ENCODE measurements at regions not wholly inside any gene's neighbourhood (a gene's known extent, or its start where the extent isn't known, plus 50 kb on each side); places are given as distances from the start of the nearest gene placed in this dataset.

DNA sequence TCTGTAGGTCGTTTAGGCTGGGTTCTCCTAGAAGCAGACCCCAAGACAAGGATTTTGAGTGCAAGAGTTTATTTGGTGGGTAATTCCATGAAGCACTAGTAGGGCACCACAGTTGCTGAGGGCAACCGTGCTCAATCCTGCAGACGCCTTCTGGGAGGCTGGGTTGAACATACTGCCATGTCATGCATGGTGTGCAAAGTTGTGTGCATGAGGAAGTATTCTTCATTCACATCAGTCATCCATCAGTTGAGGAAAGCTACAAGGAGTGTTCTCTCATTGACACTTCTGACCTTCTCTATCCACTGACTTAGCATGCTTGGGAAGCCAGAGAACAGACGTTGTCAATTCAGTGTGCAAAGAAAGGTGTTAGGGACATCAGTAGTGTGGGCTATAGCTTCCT lies 179.2 kb downstream of the PTPN11 start:
- TF ChIP-seq ELK4 (IDR thresholded peaks at IDR 0.05; ENCODE audit: borderline replicate concordance, low read depth, low read length) (no peak), OSR2 (tag by site-specific recombination; IDR thresholded peaks at IDR 0.05) (no peak), ZNF544 (tag by site-specific recombination; IDR thresholded peaks at IDR 0.05) (no peak), ZNF555 (tag by site-specific recombination; conservative IDR thresholded peaks at IDR 0.05) (no peak), ZNF10 (tag by site-specific recombination; IDR thresholded peaks at IDR 0.05) (no peak)
- TF ChIP-seq, protein P1, sequence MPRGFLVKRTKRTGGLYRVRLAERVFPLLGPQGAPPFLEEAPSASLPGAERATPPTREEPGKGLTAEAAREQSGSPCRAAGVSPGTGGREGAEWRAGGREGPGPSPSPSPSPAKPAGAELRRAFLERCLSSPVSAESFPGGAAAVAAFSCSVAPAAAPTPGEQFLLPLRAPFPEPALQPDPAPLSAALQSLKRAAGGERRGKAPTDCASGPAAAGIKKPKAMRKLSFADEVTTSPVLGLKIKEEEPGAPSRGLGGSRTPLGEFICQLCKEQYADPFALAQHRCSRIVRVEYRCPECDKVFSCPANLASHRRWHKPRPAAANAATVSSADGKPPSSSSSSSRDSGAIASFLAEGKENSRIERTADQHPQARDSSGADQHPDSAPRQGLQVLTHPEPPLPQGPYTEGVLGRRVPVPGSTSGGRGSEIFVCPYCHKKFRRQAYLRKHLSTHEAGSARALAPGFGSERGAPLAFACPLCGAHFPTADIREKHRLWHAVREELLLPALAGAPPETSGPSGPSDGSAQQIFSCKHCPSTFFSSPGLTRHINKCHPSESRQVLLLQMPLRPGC (tag by site-specific recombination; IDR thresholded peaks at IDR 0.05) = no peak
- Histone ChIP-seq H3K36me3 (ENCODE audit: control insufficient read depth in 2 of 2, insufficient read depth in 1 of 2, low read length in 2 of 2) (no peaks in the 10 kb centered on the region), H3K27ac (ENCODE audit: extremely low read depth, low read depth, low read length) (no peak overlapping the region), H3K9me3 (ENCODE audit: control insufficient read depth, insufficient read depth, low read depth, low read length) (no peaks in the 10 kb centered on the region), H3K4me1 (ENCODE audit: control insufficient read depth, insufficient read depth, low read length) (no peaks in the 10 kb centered on the region; the same call in 1 of the 2 replicates), H3K4me3 (ENCODE audit: low read depth, low read length) (no peak overlapping the region)
- ChIA-PET POLR2A (no interaction called here), CTCF (interaction anchor here (0.6 kb wide), 1 partner anchor 11 kb away, joined by 3 read pairs; no protein-coding TSS in a partner anchor)

DNA sequence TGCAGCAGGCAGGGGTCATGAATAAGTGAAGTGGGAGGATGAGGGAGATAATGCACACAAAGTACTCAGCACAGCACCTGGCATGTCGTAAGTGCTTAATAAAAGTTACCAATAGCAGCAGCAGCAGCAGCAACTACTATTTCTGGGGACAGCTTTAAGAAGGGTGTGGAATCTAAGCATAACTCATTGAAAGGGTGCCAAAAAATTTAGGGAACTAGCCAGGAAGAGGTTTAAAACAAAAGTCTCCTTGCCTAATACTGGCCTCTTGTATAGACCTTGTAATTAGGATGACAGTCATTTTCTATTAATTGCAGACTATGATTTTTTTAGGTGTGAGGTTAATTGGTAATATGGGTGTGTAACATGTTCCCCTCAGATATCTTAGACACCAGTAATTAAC lies 179.9 kb downstream of the PTPN11 start:
- Histone ChIP-seq H3K27ac (ENCODE audit: extremely low read depth, low read depth, low read length) (no peak overlapping the region), H3K9me3 (ENCODE audit: control insufficient read depth, insufficient read depth, low read depth, low read length) (no peaks in the 10 kb centered on the region), H3K36me3 (ENCODE audit: control insufficient read depth in 2 of 2, insufficient read depth in 1 of 2, low read length in 2 of 2) (no peaks in the 10 kb centered on the region), H3K4me3 (ENCODE audit: low read depth, low read length) (no peak overlapping the region), H3K4me1 (ENCODE audit: control insufficient read depth, insufficient read depth, low read length) (no peaks in the 10 kb centered on the region; the same call in 1 of the 2 replicates)
- CTCF ChIA-PET = interaction anchor here (0.6 kb wide), 1 partner anchor 12 kb away, joined by 3 read pairs; no protein-coding TSS in a partner anchor
- TF ChIP-seq ZNF830 (tag by site-specific recombination; IDR thresholded peaks at IDR 0.05; ENCODE audit: low read depth) = no peak
- TF ChIP-seq ZFP41 (tag by site-specific recombination; IDR thresholded peaks at IDR 0.05; ENCODE audit: borderline replicate concordance) = no peak
- TF ChIP-seq ZNF488 (tag by site-specific recombination; IDR thresholded peaks at IDR 0.05) = no peak
- TF ChIP-seq GLI2 (tag by site-specific recombination; IDR thresholded peaks at IDR 0.05; ENCODE audit: borderline replicate concordance, low read depth) = no peak
- TF ChIP-seq, protein P2, sequence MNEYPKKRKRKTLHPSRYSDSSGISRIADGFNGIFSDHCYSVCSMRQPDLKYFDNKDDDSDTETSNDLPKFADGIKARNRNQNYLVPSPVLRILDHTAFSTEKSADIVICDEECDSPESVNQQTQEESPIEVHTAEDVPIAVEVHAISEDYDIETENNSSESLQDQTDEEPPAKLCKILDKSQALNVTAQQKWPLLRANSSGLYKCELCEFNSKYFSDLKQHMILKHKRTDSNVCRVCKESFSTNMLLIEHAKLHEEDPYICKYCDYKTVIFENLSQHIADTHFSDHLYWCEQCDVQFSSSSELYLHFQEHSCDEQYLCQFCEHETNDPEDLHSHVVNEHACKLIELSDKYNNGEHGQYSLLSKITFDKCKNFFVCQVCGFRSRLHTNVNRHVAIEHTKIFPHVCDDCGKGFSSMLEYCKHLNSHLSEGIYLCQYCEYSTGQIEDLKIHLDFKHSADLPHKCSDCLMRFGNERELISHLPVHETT (tag by site-specific recombination; IDR thresholded peaks at IDR 0.05) = no peak
- TF ChIP-seq ZNF707 (tag by site-specific recombination; IDR thresholded peaks at IDR 0.05) = no peak
- no peak for TF ChIP-seq WT1 (tag by site-specific recombination; IDR thresholded peaks at IDR 0.05)
- TF ChIP-seq ZNF274 (IDR thresholded peaks at IDR 0.05; ENCODE audit: low read length) = no peak
- no peak for TF ChIP-seq ZNF274 (tag by site-specific recombination; IDR thresholded peaks at IDR 0.05; ENCODE audit: borderline replicate concordance)
- no peak for TF ChIP-seq ZNF280D (tag by site-specific recombination; IDR thresholded peaks at IDR 0.05)
- no peak for TF ChIP-seq SP7 (tag by site-specific recombination; IDR thresholded peaks at IDR 0.05)
- TF ChIP-seq ZNF26 (tag by site-specific recombination; IDR thresholded peaks at IDR 0.05) = no peak
- no peak for TF ChIP-seq MYNN (tag by site-specific recombination; IDR thresholded peaks at IDR 0.05; ENCODE audit: borderline replicate concordance)
- TF ChIP-seq RBAK (tag by site-specific recombination; IDR thresholded peaks at IDR 0.05) = no peak
- TF ChIP-seq GFI1B (tag by site-specific recombination; IDR thresholded peaks at IDR 0.05) = no peak
- TF ChIP-seq ZNF157 (tag by site-specific recombination; IDR thresholded peaks at IDR 0.05) = no peak
- TF ChIP-seq ZNF114 (tag by site-specific recombination; IDR thresholded peaks at IDR 0.05) = no peak
- TF ChIP-seq ZBTB1 (tag by site-specific recombination; IDR thresholded peaks at IDR 0.05) = no peak
- TF ChIP-seq ZNF626 (tag by site-specific recombination; IDR thresholded peaks at IDR 0.05) = no peak
- TF ChIP-seq ZNF501 (tag by site-specific recombination; IDR thresholded peaks at IDR 0.05) = no peak
- no peak for TF ChIP-seq ZNF292 (tag by site-specific recombination; IDR thresholded peaks at IDR 0.05; ENCODE audit: borderline replicate concordance, low read depth)
- POLR2A ChIA-PET = no interaction called here

Data from HEK293 (cell line).